Lower leg skin (tissue), 3 donors: ENCODE measurements at regions not wholly inside any gene's neighbourhood (a gene's known extent, or its start where the extent isn't known, plus 50 kb on each side); places are given as distances from the start of the nearest gene placed in this dataset.

ENCODE experiments used
- CTCF ChIP-seq, 3 donors: fragments of 450-650 bp; IDR thresholded peaks; one replicate each; pipeline ENCODE4 v1.5.1; 2016; ENCODE audit warnings: antibody characterized with exemption in 3 of 3, mild to moderate bottlenecking in 3 of 3, moderate library complexity in 2 of 3
- POLR2A ChIP-seq, 2 donors: fragments of 450-650 bp; IDR thresholded peaks; one replicate each; pipeline ENCODE4 v1.6.1; 2016 to 2017; ENCODE audit warnings: antibody characterized with exemption in 2 of 2, mild to moderate bottlenecking in 1 of 2, moderate library complexity in 1 of 2

GRCh38 chr18:45330170-45330594 lies 285.1 kb upstream of the SLC14A2 start:
- TF ChIP-seq POLR2A (IDR thresholded peaks at IDR 0.05) = no peak
- TF ChIP-seq CTCF (IDR thresholded peaks at IDR 0.05) = no peak
